Spleen (tissue), 7 donors: ENCODE measurements at regions not wholly inside any gene's neighbourhood (a gene's known extent, or its start where the extent isn't known, plus 50 kb on each side); places are given as distances from the start of the nearest gene placed in this dataset.

Experiments used
- POLR2A ChIP-seq, 3 donors: fragments of 450-650 bp; IDR thresholded peaks; one replicate each; pipeline ENCODE4 v1.5.1; 2017; ENCODE audit warnings: antibody characterized with exemption in 3 of 3, mild to moderate bottlenecking in 1 of 3
- POLR2AphosphoS5 ChIP-seq, 3 donors: sonication (generic); formaldehyde crosslinking; IDR thresholded peaks; one replicate each; pipeline ENCODE4 v1.5.1; 2017; ENCODE audit warnings: antibody characterized with exemption in 3 of 3
- TF ChIP-seq, protein P1 (sequence below), 11 experiments: fragments of 200-600 bp in 7 of 11; fragments of 450-650 bp in 4 of 11; sonication (generic) in 4 of 11; IDR thresholded peaks in 8 of 11; conservative IDR thresholded peaks in 3 of 11; 1 replicate in 7 of 11; 2 replicates in 4 of 11; pipeline versions ENCODE4 v1.4.0 to v1.8.0; 2016 to 2021; ENCODE audit warnings: antibody characterized with exemption in 11 of 11, inconsistent platforms in 4 of 11, mild to moderate bottlenecking in 1 of 11
- donor health status: DM: no; HTN: no; CAD: no; lungs with moderate emphysema.
- donor health status: DM: no; HTN: no; CAD: no.
- donor health status: DM: no; HTN: no; CAD: no.

DNA sequence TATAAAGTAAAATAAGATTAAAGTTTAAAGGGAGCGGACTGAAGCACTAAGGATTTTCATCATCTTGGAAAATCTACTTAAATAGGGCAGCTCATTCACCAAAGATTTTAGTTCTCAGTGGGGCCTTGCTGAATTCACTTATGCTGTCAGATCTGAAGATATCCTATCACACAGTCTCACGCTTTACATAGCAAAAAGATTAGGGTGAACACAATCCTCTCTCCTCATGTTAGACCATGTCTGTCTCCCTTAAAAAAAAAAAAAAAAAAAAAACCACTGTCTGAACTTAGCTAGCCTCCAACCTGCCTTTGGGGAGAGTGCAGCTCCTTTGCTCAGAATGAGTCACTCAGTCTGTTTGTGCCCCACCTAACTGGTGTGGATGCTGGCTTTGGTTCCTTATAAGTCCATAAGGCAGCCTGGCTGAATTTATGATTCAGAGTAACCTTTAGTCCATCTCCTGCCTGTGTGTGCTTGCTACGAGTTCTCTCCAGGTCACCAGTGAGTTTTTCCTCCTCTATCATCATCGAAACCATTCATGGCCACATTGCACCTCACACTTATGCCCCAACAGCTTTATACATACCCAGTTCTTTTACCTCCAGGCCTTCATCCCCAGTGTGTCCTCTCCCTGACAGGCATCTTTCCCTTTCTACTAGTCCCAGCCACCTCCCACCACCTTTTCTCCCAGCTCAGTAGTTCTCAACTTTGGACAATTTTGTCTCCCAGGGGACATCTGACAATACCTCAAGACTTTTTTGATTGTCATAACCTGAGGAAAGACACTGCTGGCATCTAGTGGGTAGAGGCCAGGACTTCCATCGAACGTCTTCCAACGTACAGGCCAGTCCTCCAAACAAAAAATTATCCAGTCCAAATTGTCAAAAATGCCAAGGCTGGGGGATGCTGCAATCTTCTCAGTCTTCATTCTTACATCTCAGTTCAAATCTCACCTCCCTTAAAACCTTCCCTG is 220.7 kb upstream of the EMCN start:
- TF ChIP-seq, protein P1, sequence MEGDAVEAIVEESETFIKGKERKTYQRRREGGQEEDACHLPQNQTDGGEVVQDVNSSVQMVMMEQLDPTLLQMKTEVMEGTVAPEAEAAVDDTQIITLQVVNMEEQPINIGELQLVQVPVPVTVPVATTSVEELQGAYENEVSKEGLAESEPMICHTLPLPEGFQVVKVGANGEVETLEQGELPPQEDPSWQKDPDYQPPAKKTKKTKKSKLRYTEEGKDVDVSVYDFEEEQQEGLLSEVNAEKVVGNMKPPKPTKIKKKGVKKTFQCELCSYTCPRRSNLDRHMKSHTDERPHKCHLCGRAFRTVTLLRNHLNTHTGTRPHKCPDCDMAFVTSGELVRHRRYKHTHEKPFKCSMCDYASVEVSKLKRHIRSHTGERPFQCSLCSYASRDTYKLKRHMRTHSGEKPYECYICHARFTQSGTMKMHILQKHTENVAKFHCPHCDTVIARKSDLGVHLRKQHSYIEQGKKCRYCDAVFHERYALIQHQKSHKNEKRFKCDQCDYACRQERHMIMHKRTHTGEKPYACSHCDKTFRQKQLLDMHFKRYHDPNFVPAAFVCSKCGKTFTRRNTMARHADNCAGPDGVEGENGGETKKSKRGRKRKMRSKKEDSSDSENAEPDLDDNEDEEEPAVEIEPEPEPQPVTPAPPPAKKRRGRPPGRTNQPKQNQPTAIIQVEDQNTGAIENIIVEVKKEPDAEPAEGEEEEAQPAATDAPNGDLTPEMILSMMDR (IDR thresholded peaks at IDR 0.05 in 8 of 11, conservative IDR thresholded peaks at IDR 0.05 in 3 of 11): no peak
- TF ChIP-seq POLR2A (IDR thresholded peaks at IDR 0.05) (no peak), POLR2AphosphoS5 (IDR thresholded peaks at IDR 0.05) (no peak)
